ENCODE measurements at regions not wholly inside any gene's neighbourhood (a gene's known extent, or its start where the extent isn't known, plus 50 kb on each side); places are given as distances from the start of the nearest gene placed in this dataset.

DNA sequence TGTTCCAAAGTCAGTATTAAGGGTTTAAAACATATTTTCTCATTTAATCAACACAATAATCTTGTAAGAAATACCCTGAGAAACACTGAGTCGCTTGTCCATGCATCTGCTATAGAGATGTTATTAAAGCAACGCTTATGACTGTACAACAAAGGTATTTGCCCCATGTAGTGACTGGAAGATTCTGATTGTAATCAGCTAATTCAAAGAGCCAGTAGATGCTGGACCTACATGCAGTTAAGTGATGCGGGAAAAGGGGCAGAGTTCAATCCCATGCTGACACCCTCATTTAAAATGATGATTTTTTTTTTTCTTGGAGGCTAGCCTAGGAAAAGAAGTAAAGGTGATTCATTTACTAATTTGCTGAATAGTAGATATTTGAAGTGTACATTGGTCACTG is 149.3 kb upstream of the MTAP start:
- peaks cover 4 to 8% of the 10 kb centered on the region in 2 experiments; a peak in 3 of 5 replicates for H3K9me3 Mint-ChIP-seq
- H2BK5ac ChIP-seq (ENCODE audit: insufficient read length, low read length): no peak overlapping the region
- H3K36me3 Mint-ChIP-seq (ENCODE audit: insufficient read depth in 1 of 3, low read depth in 3 of 3): no peaks in the 10 kb centered on the region; a peak in 1 of 7 replicates
- H2BK120ac ChIP-seq (ENCODE audit: low read depth, low read length, poor library complexity, severe bottlenecking): no peak overlapping the region
- no CpG with 5 or more reads among the region's 3 CpGs for WGBS (ENCODE audit: extremely low coverage, insufficient read length, low lambda C conversion rate)
- H3K4ac ChIP-seq (ENCODE audit: low read depth, low read length): no peak overlapping the region
- H4K8ac ChIP-seq (replicated peaks; ENCODE audit: insufficient read length, low read depth, low read length): no peak overlapping the region
- H3K27ac ChIP-seq (ENCODE audit: insufficient read length, low read depth, low read length): no peak overlapping the region
- H3K4me2 ChIP-seq (ENCODE audit: insufficient read depth, insufficient read length, low read length): no peak overlapping the region
- H3K79me2 ChIP-seq (ENCODE audit: insufficient read depth, low read length): no peaks in the 10 kb centered on the region
- H3K23me2 ChIP-seq (ENCODE audit: insufficient read length, low read depth, low read length, poor library complexity, severe bottlenecking): no peaks in the 10 kb centered on the region
- H3K27ac Mint-ChIP-seq: no peak overlapping the region
- no peak overlapping the region for H3K18ac ChIP-seq (ENCODE audit: insufficient read length, low read depth, low read length)
- H3K23ac ChIP-seq (ENCODE audit: insufficient read length, low read depth, low read length): no peak overlapping the region
- H4K5ac ChIP-seq (ENCODE audit: insufficient read length, low read depth, low read length): no peak overlapping the region
- TF ChIP-seq, protein P1, sequence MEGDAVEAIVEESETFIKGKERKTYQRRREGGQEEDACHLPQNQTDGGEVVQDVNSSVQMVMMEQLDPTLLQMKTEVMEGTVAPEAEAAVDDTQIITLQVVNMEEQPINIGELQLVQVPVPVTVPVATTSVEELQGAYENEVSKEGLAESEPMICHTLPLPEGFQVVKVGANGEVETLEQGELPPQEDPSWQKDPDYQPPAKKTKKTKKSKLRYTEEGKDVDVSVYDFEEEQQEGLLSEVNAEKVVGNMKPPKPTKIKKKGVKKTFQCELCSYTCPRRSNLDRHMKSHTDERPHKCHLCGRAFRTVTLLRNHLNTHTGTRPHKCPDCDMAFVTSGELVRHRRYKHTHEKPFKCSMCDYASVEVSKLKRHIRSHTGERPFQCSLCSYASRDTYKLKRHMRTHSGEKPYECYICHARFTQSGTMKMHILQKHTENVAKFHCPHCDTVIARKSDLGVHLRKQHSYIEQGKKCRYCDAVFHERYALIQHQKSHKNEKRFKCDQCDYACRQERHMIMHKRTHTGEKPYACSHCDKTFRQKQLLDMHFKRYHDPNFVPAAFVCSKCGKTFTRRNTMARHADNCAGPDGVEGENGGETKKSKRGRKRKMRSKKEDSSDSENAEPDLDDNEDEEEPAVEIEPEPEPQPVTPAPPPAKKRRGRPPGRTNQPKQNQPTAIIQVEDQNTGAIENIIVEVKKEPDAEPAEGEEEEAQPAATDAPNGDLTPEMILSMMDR (conservative IDR thresholded peaks at IDR 0.05): no peak
- no peaks in the 10 kb centered on the region for H4K20me1 ChIP-seq (ENCODE audit: control insufficient read depth, insufficient read depth, insufficient read length)
- no peak overlapping the region for H2BK12ac ChIP-seq (ENCODE audit: insufficient read length, low read depth, low read length)
- no peaks in the 10 kb centered on the region for H3K79me1 ChIP-seq (ENCODE audit: insufficient read depth, low read depth, low read length, poor library complexity, severe bottlenecking)
- no peak overlapping the region for H2BK20ac ChIP-seq (ENCODE audit: low read depth, low read length, poor library complexity, severe bottlenecking)
- H3K27me3 ChIP-seq (ENCODE audit: insufficient read depth, low read length): no peaks in the 10 kb centered on the region
- H2AK5ac ChIP-seq (ENCODE audit: insufficient read length, low read length): no peak overlapping the region
- no peak overlapping the region for H3K56ac ChIP-seq (ENCODE audit: insufficient read length, low read depth, low read length)
- peaks cover 1% of the 10 kb centered on the region; the same call in 1 of the 2 replicates for H3K27me3 Mint-ChIP-seq (ENCODE audit: low read depth)
- H4K91ac ChIP-seq (ENCODE audit: insufficient read length, low read depth, low read length): no peak overlapping the region
- H3K14ac ChIP-seq (ENCODE audit: insufficient read depth, low read length): no peak overlapping the region
- no peak overlapping the region for H2AFZ ChIP-seq (ENCODE audit: low read length)
- no peak overlapping the region for H2BK15ac ChIP-seq (ENCODE audit: low read depth, low read length)
- DNase-seq: no peak
- no peaks in the 10 kb centered on the region for H3K4me1 Mint-ChIP-seq
- H3K9me3 ChIP-seq (ENCODE audit: control insufficient read depth, low read depth, low read length): no peaks in the 10 kb centered on the region
- H3T11ph ChIP-seq (ENCODE audit: low read length): no peak overlapping the region
- H3K9ac ChIP-seq (ENCODE audit: extremely low read depth, insufficient read length, low read length): no peak overlapping the region
- no peaks in the 10 kb centered on the region for H3K4me1 ChIP-seq (ENCODE audit: insufficient read depth, low read length)
- H3K4me3 Mint-ChIP-seq: no peak overlapping the region

Data from H9 (cell line).